Activated CD8-positive, alpha-beta T cell treated with anti-CD3 and anti-CD28 coated beads for 36 hours (primary cell): ENCODE measurements at regions not wholly inside any gene's neighbourhood (a gene's known extent, or its start where the extent isn't known, plus 50 kb on each side); places are given as distances from the start of the nearest gene placed in this dataset.

Experiments used
- ATAC-seq: fragments of 200-7000 bp; cut with Tn5 transposase; one replicate; pipeline ENCODE4 v1.10.0; 2021; ENCODE audit warnings: mild to moderate bottlenecking, moderate library complexity
- CTCF ChIA-PET: fragments of 350-600 bp; sonication (Branson Sonifier 250); formaldehyde crosslinking; loops from one replicate; lab custom pipeline; 2021; ENCODE audit warnings: antibody characterized with exemption; lab: Charles Lee
- POLR2A ChIA-PET: fragments of 350-600 bp; sonication (Branson Sonifier 250); formaldehyde crosslinking; loops from one replicate; lab custom pipeline; 2021; ENCODE audit warnings: antibody characterized with exemption; lab: Charles Lee
- DNase-seq: peaks from one replicate; pipeline ENCODE4 v3.0.0-alpha.2; 2020
- H3K27ac Mint-ChIP-seq: one replicate; pipeline ENCODE4 v1.8.0; 2021; ENCODE audit warnings: mild to moderate bottlenecking, mixed read lengths
- H3K27me3 Mint-ChIP-seq: one replicate; pipeline ENCODE4 v1.8.0; 2021; ENCODE audit warnings: mixed read lengths
- H3K36me3 Mint-ChIP-seq: one replicate; pipeline ENCODE4 v1.8.0; 2021; ENCODE audit warnings: low read depth, mixed read lengths
- H3K4me1 Mint-ChIP-seq: one replicate; pipeline ENCODE4 v1.8.0; 2021; ENCODE audit warnings: low read depth, mixed read lengths
- H3K4me3 Mint-ChIP-seq: one replicate; pipeline ENCODE4 v1.8.0; 2021; ENCODE audit warnings: mild to moderate bottlenecking, moderate library complexity, mixed read lengths
- H3K9me3 Mint-ChIP-seq: one replicate; pipeline ENCODE4 v1.8.0; 2021; ENCODE audit warnings: mixed read lengths
- intact Hi-C: fragments of 100-400 bp; cut with micrococcal nuclease; formaldehyde crosslinking; loops from one replicate; pipeline ENCODE4 v1.10.0; 2022
- TF ChIP-seq, protein P1 (sequence below): fragments of 200-600 bp; IDR thresholded peaks from one replicate; pipeline ENCODE4 v1.8.0; 2022; ENCODE audit warnings: antibody characterized with exemption, mild to moderate bottlenecking

DNA sequence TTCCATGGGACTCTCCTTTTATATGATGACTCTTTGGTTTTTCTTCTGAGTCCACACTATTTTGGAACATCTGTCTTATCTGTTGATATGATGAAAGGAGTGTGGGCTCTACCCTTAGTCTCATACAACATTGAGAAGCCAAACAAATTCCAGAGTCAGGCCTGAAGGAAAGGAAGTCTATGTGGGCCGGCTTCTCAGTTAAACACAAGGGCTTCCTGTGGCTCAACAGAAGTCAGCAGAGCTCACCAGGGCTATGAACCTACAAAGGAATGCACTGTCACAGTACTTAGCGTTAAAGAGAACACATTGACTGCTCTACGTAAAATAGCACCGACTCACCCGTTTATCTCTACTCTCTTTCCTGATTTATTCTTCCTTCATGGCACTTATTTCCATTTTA, 641.0 kb upstream of the FRG1 start:
- Mint-ChIP-seq H3K4me1 (no peaks in the 10 kb centered on the region), H3K27me3 (no peaks in the 10 kb centered on the region), H3K36me3 (no peaks in the 10 kb centered on the region), H3K27ac (no peak overlapping the region), H3K9me3 (no peaks in the 10 kb centered on the region), H3K4me3 (no peak overlapping the region)
- ATAC-seq (no peak), DNase-seq (no peak)
- ChIA-PET CTCF (no interaction called here), POLR2A (no interaction called here)
- intact Hi-C loops, result no loop called here
- TF ChIP-seq, protein P1, sequence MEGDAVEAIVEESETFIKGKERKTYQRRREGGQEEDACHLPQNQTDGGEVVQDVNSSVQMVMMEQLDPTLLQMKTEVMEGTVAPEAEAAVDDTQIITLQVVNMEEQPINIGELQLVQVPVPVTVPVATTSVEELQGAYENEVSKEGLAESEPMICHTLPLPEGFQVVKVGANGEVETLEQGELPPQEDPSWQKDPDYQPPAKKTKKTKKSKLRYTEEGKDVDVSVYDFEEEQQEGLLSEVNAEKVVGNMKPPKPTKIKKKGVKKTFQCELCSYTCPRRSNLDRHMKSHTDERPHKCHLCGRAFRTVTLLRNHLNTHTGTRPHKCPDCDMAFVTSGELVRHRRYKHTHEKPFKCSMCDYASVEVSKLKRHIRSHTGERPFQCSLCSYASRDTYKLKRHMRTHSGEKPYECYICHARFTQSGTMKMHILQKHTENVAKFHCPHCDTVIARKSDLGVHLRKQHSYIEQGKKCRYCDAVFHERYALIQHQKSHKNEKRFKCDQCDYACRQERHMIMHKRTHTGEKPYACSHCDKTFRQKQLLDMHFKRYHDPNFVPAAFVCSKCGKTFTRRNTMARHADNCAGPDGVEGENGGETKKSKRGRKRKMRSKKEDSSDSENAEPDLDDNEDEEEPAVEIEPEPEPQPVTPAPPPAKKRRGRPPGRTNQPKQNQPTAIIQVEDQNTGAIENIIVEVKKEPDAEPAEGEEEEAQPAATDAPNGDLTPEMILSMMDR, result no peak

- intact Hi-C loops, result no loop called here
- no peaks in the 10 kb centered on the region for H3K4me1 Mint-ChIP-seq
- no peaks in the 10 kb centered on the region for H3K27me3 Mint-ChIP-seq
- H3K36me3 Mint-ChIP-seq, result no peaks in the 10 kb centered on the region
- H3K9me3 Mint-ChIP-seq, result no peaks in the 10 kb centered on the region
- DNase-seq (no peak), ATAC-seq (no peak)
- ChIA-PET POLR2A (no interaction called here), CTCF (no interaction called here)
- TF ChIP-seq, protein P1, result no peak
- no peak overlapping the region for H3K4me3 Mint-ChIP-seq
- H3K27ac Mint-ChIP-seq, result no peak overlapping the region
Measured at GRCh38 chr4:189301692-189302091, 639.0 kb upstream of the FRG1 start.

DNA sequence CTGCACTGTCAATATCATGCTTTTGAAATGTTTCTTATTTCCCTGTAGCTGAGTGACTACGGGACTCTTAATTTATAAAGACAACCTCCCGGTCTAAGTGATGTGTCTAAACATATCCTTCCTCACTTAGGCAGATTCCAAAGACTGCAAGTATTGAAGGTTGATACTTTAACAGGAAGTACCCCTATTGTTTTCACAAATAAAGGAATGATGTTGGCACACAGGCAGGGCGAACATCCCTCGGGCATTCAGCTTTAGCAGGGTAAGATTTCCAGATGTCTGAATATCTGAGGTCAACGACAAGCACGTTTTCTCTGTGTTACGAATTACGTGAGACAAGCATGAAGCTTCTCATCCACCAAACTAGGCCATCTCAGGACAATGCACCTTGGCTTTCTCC, 638.0 kb upstream of the FRG1 start:
- TF ChIP-seq, protein P1, result no peak
- POLR2A ChIA-PET, result no interaction called here
- CTCF ChIA-PET, result no interaction called here
- H3K27ac Mint-ChIP-seq, result no peak overlapping the region
- no peaks in the 10 kb centered on the region for H3K27me3 Mint-ChIP-seq
- no peak overlapping the region for H3K4me3 Mint-ChIP-seq
- ATAC-seq, result no peak
- no peaks in the 10 kb centered on the region for H3K9me3 Mint-ChIP-seq
- H3K36me3 Mint-ChIP-seq, result no peaks in the 10 kb centered on the region
- H3K4me1 Mint-ChIP-seq, result no peaks in the 10 kb centered on the region
- intact Hi-C loops, result no loop called here
- DNase-seq, result no peak

DNA sequence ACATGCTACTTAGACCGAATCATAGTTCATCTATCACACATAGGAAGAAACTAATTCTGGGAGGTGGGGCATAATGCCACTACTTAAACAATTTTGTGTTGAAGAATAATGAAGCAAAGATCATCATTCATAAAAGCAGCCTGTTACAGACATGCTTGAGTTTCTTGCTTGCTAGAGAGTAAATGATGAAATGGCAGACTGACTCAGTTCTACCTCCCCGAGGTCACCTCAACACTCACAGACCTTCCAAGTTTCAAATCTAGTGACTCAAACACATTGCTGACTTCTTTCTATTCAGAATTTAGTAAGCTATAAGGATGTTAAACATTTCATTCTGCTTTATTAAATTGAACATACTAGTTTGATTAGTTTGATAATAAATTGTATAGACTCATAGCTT, 636.5 kb upstream of the FRG1 start:
- no peak for ATAC-seq
- no peaks in the 10 kb centered on the region for H3K36me3 Mint-ChIP-seq

GRCh38 chr4:189304809-189305208, 635.9 kb upstream of the FRG1 start:
- intact Hi-C loops, result no loop called here
- TF ChIP-seq, protein P1, result no peak
- ChIA-PET POLR2A (no interaction called here), CTCF (no interaction called here)
- Mint-ChIP-seq H3K27ac (no peak overlapping the region), H3K4me1 (no peaks in the 10 kb centered on the region), H3K9me3 (no peaks in the 10 kb centered on the region), H3K4me3 (no peak overlapping the region), H3K36me3 (no peaks in the 10 kb centered on the region), H3K27me3 (no peaks in the 10 kb centered on the region)
- ATAC-seq (no peak), DNase-seq (no peak)

More for the DNA sequence above, 636.5 kb upstream of the FRG1 start:
- Mint-ChIP-seq H3K9me3 (no peaks in the 10 kb centered on the region), H3K4me3 (no peak overlapping the region), H3K27ac (no peak overlapping the region), H3K4me1 (no peaks in the 10 kb centered on the region), H3K27me3 (no peaks in the 10 kb centered on the region)
- no peak for DNase-seq
- POLR2A ChIA-PET, result no interaction called here
- intact Hi-C loops, result no loop called here
- CTCF ChIA-PET, result no interaction called here
- TF ChIP-seq, protein P1, result no peak
